ENCODE measurements at regions not wholly inside any gene's neighbourhood (a gene's known extent, or its start where the extent isn't known, plus 50 kb on each side); places are given as distances from the start of the nearest gene placed in this dataset.
A peak's percentile ranks its signal among the peaks of the same experiment; 100 is the strongest.

GRCh38 chr20:48454671-48455490, 372.9 kb downstream of the PREX1 start:
- H3K4me3 ChIP-seq = no peak overlapping the region
- peaks cover 0 to 16% (median 0%) of the 10 kb centered on the region in 4 donors for H3K27me3 ChIP-seq
- no peak for DNase-seq (ENCODE audit: extremely low spot score)
- intact Hi-C loops (cut with DNase I) = no loop called here
- H3K9me3 ChIP-seq = no peaks in the 10 kb centered on the region
- no peak overlapping the region for H3K27ac ChIP-seq (replicated peaks in 1 of 4)
- no peaks in the 10 kb centered on the region for H3K36me3 ChIP-seq
- WGBS = 74% methylated on average over 11 of the region's 14 CpGs
- TF ChIP-seq CTCF (IDR thresholded peaks at IDR 0.05) (no peak), EP300 (IDR thresholded peaks at IDR 0.05) (no peak)
- H3K4me1 ChIP-seq = no peaks in the 10 kb centered on the region

- WGBS = 87% methylated on average over 15 of the region's 15 CpGs
- Histone ChIP-seq H3K9me3 (no peaks in the 10 kb centered on the region), H3K27ac (replicated peaks in 1 of 4) (no peak overlapping the region), H3K36me3 (no peaks in the 10 kb centered on the region), H3K27me3 (peaks cover 0 to 8% (median 0%) of the 10 kb centered on the region in 4 donors), H3K4me3 (no peak overlapping the region), H3K4me1 (peaks cover 0 to 11% (median 9%) of the 10 kb centered on the region in 4 donors)
- TF ChIP-seq POLR2A (IDR thresholded peaks at IDR 0.05; ENCODE audit: low read depth) = no peak
- no peak for TF ChIP-seq POLR2AphosphoS5 (IDR thresholded peaks at IDR 0.05)
- TF ChIP-seq CTCF (IDR thresholded peaks at IDR 0.05) = no peak
- no peak for TF ChIP-seq EP300 (IDR thresholded peaks at IDR 0.05)
- no peak for DNase-seq (ENCODE audit: extremely low spot score)
- intact Hi-C loops (cut with DNase I) = no loop called here
Measured at GRCh38 chr20:48453477-48454093, 374.2 kb downstream of the PREX1 start.

GRCh38 chr20:48451401-48451800, 376.4 kb downstream of the PREX1 start:
- no peaks in the 10 kb centered on the region for H3K36me3 ChIP-seq
- intact Hi-C loops (cut with DNase I) = no loop called here
- no peaks in the 10 kb centered on the region for H3K9me3 ChIP-seq
- peaks cover 0 to 14% (median 13%) of the 10 kb centered on the region in 4 donors for H3K4me1 ChIP-seq
- 92% methylated on average over 6 of the region's 6 CpGs for WGBS
- H3K4me3 ChIP-seq = no peak overlapping the region
- H3K27me3 ChIP-seq = peaks cover 0 to 5% (median 0%) of the 10 kb centered on the region in 4 donors
- no peak for TF ChIP-seq EP300 (IDR thresholded peaks at IDR 0.05)
- no peak for TF ChIP-seq POLR2AphosphoS5 (IDR thresholded peaks at IDR 0.05)
- TF ChIP-seq CTCF (IDR thresholded peaks at IDR 0.05) = no peak
- TF ChIP-seq POLR2A (IDR thresholded peaks at IDR 0.05; ENCODE audit: low read depth) = no peak
- no peak for DNase-seq (ENCODE audit: extremely low spot score)
- H3K27ac ChIP-seq (replicated peaks in 1 of 4) = no peak overlapping the region

- Histone ChIP-seq H3K27me3 (no peaks in the 10 kb centered on the region), H3K9me3 (peaks cover 0 to 9% (median 7%) of the 10 kb centered on the region in 4 donors), H3K4me3 (no peak overlapping the region), H3K4me1 (peaks cover 0 to 14% (median 13%) of the 10 kb centered on the region in 4 donors), H3K36me3 (no peaks in the 10 kb centered on the region), H3K27ac (replicated peaks in 1 of 4) (no peak overlapping the region)
- 54% methylated on average over 6 of the region's 10 CpGs for WGBS
- TF ChIP-seq POLR2A (IDR thresholded peaks at IDR 0.05; ENCODE audit: low read depth) (no peak), CTCF (IDR thresholded peaks at IDR 0.05) (peak in 2 of 3 experiments; percentile 8 to 45)
- intact Hi-C loops (cut with DNase I) = no loop called here
- no peak for DNase-seq (ENCODE audit: extremely low spot score)
Measured at GRCh38 chr20:48448666-48449600, 378.9 kb downstream of the PREX1 start.
